Peyer's patch (tissue), 4 donors: ENCODE measurements at regions not wholly inside any gene's neighbourhood (a gene's known extent, or its start where the extent isn't known, plus 50 kb on each side); places are given as distances from the start of the nearest gene placed in this dataset.

Experiments used
- CTCF ChIP-seq, 6 experiments: fragments of 450-650 bp in 4 of 6; fragments of 200-600 bp in 2 of 6; sonication (generic) in 1 of 6; IDR thresholded peaks; one replicate each; pipeline ENCODE4 v1.5.1; 2017 to 2019; ENCODE audit warnings: antibody characterized with exemption in 6 of 6, mild to moderate bottlenecking in 3 of 6, moderate library complexity in 1 of 6
- POLR2A ChIP-seq, 2 donors: fragments of 450-650 bp; IDR thresholded peaks; one replicate each; pipeline ENCODE4 v1.5.1; 2017; ENCODE audit warnings: antibody characterized with exemption in 2 of 2, mild to moderate bottlenecking in 2 of 2, moderate library complexity in 2 of 2

- TF ChIP-seq POLR2A (IDR thresholded peaks at IDR 0.05) (no peak), CTCF (IDR thresholded peaks at IDR 0.05) (no peak)
These were observed 157.0 kb downstream of the LYPLAL1 start for GRCh38 chr1:219330669-219331068.
